Ovary (tissue), 3 donors: ENCODE measurements at regions not wholly inside any gene's neighbourhood (a gene's known extent, or its start where the extent isn't known, plus 50 kb on each side); places are given as distances from the start of the nearest gene placed in this dataset.

Source experiments
- POLR2A ChIP-seq: fragments of 450-650 bp; IDR thresholded peaks from one replicate; pipeline ENCODE4 v1.6.1; 2017; ENCODE audit warnings: antibody characterized with exemption, mild to moderate bottlenecking, moderate library complexity
- TF ChIP-seq, protein P1 (sequence below), 3 donors: fragments of 450-650 bp in 2 of 3; fragments of 200-600 bp in 1 of 3; IDR thresholded peaks; one replicate each; pipeline versions ENCODE4 v1.5.1 to v1.8.0; 2016 to 2022; ENCODE audit warnings: antibody characterized with exemption in 3 of 3, mild to moderate bottlenecking in 1 of 3
- donor health status: DM: no; HTN: no; CAD: no.

DNA sequence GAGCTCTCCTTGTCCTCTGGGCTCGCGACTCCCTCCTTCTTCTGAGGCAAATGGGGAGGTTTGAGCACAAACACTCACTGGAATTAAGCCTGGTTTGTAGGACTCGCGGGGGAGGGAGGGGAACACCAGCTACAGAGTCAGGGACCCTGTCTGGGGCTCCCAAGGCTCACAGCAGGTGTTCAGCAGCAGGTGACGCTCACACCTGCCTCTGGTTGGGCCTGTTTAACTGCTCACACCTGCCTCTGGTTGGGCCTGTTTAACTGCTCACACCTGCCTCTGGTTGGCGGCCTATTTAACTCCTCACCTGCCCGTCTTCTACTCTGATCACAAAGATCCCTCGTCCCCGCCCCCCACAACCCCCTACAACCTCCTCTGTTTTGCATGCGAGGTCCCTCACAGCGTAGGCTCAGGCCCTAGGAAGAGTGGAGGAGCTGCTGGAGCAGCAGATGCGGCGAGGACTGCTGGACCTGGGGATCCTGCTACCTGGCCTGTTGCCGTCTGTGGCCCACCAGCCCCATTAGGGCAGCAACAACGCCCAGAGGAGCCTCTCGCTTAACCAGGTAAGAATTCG lies 181.9 kb downstream of the ERMARD start:
- TF ChIP-seq POLR2A = no peak
- TF ChIP-seq, protein P1, sequence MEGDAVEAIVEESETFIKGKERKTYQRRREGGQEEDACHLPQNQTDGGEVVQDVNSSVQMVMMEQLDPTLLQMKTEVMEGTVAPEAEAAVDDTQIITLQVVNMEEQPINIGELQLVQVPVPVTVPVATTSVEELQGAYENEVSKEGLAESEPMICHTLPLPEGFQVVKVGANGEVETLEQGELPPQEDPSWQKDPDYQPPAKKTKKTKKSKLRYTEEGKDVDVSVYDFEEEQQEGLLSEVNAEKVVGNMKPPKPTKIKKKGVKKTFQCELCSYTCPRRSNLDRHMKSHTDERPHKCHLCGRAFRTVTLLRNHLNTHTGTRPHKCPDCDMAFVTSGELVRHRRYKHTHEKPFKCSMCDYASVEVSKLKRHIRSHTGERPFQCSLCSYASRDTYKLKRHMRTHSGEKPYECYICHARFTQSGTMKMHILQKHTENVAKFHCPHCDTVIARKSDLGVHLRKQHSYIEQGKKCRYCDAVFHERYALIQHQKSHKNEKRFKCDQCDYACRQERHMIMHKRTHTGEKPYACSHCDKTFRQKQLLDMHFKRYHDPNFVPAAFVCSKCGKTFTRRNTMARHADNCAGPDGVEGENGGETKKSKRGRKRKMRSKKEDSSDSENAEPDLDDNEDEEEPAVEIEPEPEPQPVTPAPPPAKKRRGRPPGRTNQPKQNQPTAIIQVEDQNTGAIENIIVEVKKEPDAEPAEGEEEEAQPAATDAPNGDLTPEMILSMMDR (IDR thresholded peaks at IDR 0.05) = no peak
